ENCODE measurements at regions not wholly inside any gene's neighbourhood (a gene's known extent, or its start where the extent isn't known, plus 50 kb on each side); places are given as distances from the start of the nearest gene placed in this dataset.

DNA sequence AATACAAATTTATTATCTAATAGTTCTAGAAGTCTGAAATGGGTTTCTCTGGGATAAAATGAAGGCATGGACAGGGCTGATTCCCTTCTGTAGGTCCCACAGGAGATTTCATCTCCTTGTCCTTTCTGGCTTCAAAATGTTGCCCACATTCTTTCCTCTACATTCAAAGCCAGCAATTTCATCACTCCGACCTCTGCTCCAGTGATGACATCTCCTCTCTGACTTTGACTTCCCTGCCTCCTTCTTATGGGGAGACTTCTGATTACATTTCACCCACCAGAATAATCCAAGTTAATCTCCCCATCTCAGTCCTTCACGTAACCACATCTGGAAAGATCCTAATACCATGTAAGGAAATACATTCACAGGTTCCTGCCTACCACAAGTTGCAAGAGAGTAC is 358.0 kb upstream of the C1orf87 start:
- no peak overlapping the region for H3K9ac ChIP-seq (ENCODE audit: low read length in 3 of 3)
- no peak for DNase-seq
- no peaks in the 10 kb centered on the region for H3K27me3 ChIP-seq (ENCODE audit: control insufficient read depth, insufficient read depth, low read length)
- H3K36me3 ChIP-seq (ENCODE audit: control insufficient read depth in 2 of 3, insufficient read depth in 3 of 3, low read length in 3 of 3), result no peaks in the 10 kb centered on the region
- H3K4me1 ChIP-seq (ENCODE audit: control insufficient read depth in 2 of 3, insufficient read depth in 2 of 3, low read depth in 1 of 3, low read length in 3 of 3), result no peaks in the 10 kb centered on the region
- TF ChIP-seq, protein P1, sequence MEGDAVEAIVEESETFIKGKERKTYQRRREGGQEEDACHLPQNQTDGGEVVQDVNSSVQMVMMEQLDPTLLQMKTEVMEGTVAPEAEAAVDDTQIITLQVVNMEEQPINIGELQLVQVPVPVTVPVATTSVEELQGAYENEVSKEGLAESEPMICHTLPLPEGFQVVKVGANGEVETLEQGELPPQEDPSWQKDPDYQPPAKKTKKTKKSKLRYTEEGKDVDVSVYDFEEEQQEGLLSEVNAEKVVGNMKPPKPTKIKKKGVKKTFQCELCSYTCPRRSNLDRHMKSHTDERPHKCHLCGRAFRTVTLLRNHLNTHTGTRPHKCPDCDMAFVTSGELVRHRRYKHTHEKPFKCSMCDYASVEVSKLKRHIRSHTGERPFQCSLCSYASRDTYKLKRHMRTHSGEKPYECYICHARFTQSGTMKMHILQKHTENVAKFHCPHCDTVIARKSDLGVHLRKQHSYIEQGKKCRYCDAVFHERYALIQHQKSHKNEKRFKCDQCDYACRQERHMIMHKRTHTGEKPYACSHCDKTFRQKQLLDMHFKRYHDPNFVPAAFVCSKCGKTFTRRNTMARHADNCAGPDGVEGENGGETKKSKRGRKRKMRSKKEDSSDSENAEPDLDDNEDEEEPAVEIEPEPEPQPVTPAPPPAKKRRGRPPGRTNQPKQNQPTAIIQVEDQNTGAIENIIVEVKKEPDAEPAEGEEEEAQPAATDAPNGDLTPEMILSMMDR (IDR thresholded peaks at IDR 0.05; ENCODE audit: borderline replicate concordance, extremely low read depth, insufficient read depth), result no peak
- H3K27ac ChIP-seq (ENCODE audit: low read depth in 2 of 2, low read length in 2 of 2), result no peak overlapping the region
- no peak overlapping the region for H3K4me3 ChIP-seq (ENCODE audit: low read length in 3 of 3)
- intact Hi-C loops (cut with DNase I), result no loop called here
- H3K9me3 ChIP-seq (ENCODE audit: control insufficient read depth in 2 of 3, insufficient read depth in 1 of 3, low read length in 3 of 3), result no peaks in the 10 kb centered on the region
- FAIRE-seq, result no peak

DNA sequence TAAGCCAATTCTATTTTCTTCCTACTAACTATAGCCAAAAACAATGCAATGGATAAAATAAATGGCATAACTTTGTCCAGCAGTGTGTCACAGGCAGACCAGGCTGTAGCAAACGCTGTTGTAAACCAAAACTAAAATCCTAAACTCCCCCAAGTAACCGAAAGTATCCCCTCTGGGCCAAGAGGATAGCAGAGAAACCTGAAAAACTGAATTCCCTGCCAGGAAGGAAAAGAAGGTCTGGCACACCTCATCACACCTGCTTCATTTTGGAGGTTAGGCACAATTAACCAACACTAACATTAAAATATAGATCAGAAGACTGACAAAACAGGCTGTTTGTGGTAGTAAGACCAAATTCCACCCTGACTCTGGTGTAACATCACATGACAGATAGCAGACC is 356.8 kb upstream of the C1orf87 start:
- H3K4me3 ChIP-seq (ENCODE audit: low read length in 3 of 3), result no peak overlapping the region
- intact Hi-C loops (cut with DNase I), result no loop called here
- no peaks in the 10 kb centered on the region for H3K4me1 ChIP-seq (ENCODE audit: control insufficient read depth in 2 of 3, insufficient read depth in 2 of 3, low read depth in 1 of 3, low read length in 3 of 3)
- no peaks in the 10 kb centered on the region for H3K9me3 ChIP-seq (ENCODE audit: control insufficient read depth in 2 of 3, insufficient read depth in 1 of 3, low read length in 3 of 3)
- FAIRE-seq (no peak), DNase-seq (no peak)
- no peak overlapping the region for H3K27ac ChIP-seq (ENCODE audit: low read depth in 2 of 2, low read length in 2 of 2)
- no peaks in the 10 kb centered on the region for H3K27me3 ChIP-seq (ENCODE audit: control insufficient read depth, insufficient read depth, low read length)
- no peak overlapping the region for H3K9ac ChIP-seq (ENCODE audit: low read length in 3 of 3)
- TF ChIP-seq, protein P1 (IDR thresholded peaks at IDR 0.05; ENCODE audit: borderline replicate concordance, extremely low read depth, insufficient read depth), result no peak
- H3K36me3 ChIP-seq (ENCODE audit: control insufficient read depth in 2 of 3, insufficient read depth in 3 of 3, low read length in 3 of 3), result no peaks in the 10 kb centered on the region

DNA sequence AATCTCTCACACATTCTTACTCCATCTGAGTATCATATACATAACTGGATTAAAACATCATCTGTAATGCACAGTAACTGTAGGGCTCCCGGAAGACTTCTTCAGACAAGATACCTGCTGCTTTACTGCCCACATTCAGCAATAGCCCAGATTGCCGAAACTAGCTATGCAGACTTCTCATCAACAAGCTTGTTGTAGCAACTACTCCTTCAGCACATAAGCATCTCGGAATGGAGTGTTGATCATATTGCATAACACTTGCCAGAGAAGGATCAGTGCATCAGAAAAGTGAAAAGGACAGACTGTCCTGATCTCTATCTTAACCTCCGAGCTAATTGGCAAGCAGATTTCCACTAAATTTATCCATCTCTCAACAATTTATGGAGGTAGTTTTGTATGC is 354.6 kb upstream of the C1orf87 start:
- no peak overlapping the region for H3K27ac ChIP-seq (ENCODE audit: low read depth in 2 of 2, low read length in 2 of 2)

DNA sequence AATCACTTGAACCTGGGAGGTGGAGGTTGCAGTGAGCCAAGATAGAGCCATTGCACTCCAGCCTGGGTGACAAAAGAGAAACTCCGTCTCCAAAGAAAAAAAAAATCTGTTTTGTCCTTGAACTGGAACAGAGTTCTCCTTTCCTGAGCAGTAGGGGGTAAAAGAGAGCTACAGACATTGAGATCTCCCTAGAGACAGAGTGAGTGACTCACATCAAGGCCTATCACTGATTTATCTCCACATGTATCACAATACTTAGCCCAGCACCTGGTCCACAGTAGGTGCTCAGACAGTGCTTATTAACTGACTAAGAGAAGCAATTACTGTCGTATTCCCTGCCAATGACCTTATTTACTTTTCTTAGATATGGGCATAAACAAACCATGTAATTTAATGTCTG is 354.1 kb upstream of the C1orf87 start:
- Histone ChIP-seq H3K9me3 (ENCODE audit: control insufficient read depth in 2 of 3, insufficient read depth in 1 of 3, low read length in 3 of 3) (no peaks in the 10 kb centered on the region), H3K27me3 (ENCODE audit: control insufficient read depth, insufficient read depth, low read length) (no peaks in the 10 kb centered on the region), H3K36me3 (ENCODE audit: control insufficient read depth in 2 of 3, insufficient read depth in 3 of 3, low read length in 3 of 3) (no peaks in the 10 kb centered on the region), H3K27ac (ENCODE audit: low read depth in 2 of 2, low read length in 2 of 2) (no peak overlapping the region), H3K4me1 (ENCODE audit: control insufficient read depth in 2 of 3, insufficient read depth in 2 of 3, low read depth in 1 of 3, low read length in 3 of 3) (no peaks in the 10 kb centered on the region), H3K4me3 (ENCODE audit: low read length in 3 of 3) (no peak overlapping the region), H3K9ac (ENCODE audit: low read length in 3 of 3) (no peak overlapping the region)
- FAIRE-seq (no peak), DNase-seq (no peak)
- TF ChIP-seq, protein P1 (IDR thresholded peaks at IDR 0.05; ENCODE audit: borderline replicate concordance, extremely low read depth, insufficient read depth), result no peak
- intact Hi-C loops (cut with DNase I), result no loop called here

More for the DNA sequence above, 354.6 kb upstream of the C1orf87 start:
- no peak for DNase-seq
- Histone ChIP-seq H3K36me3 (ENCODE audit: control insufficient read depth in 2 of 3, insufficient read depth in 3 of 3, low read length in 3 of 3) (no peaks in the 10 kb centered on the region), H3K27me3 (ENCODE audit: control insufficient read depth, insufficient read depth, low read length) (no peaks in the 10 kb centered on the region), H3K9me3 (ENCODE audit: control insufficient read depth in 2 of 3, insufficient read depth in 1 of 3, low read length in 3 of 3) (no peaks in the 10 kb centered on the region), H3K4me3 (ENCODE audit: low read length in 3 of 3) (no peak overlapping the region), H3K9ac (ENCODE audit: low read length in 3 of 3) (no peak overlapping the region), H3K4me1 (ENCODE audit: control insufficient read depth in 2 of 3, insufficient read depth in 2 of 3, low read depth in 1 of 3, low read length in 3 of 3) (no peaks in the 10 kb centered on the region)
- FAIRE-seq, result no peak
- intact Hi-C loops (cut with DNase I), result no loop called here
- TF ChIP-seq, protein P1 (IDR thresholded peaks at IDR 0.05; ENCODE audit: borderline replicate concordance, extremely low read depth, insufficient read depth), result no peak
